IPS DF 4.7 (cell line): ENCODE measurements at regions not wholly inside any gene's neighbourhood (a gene's known extent, or its start where the extent isn't known, plus 50 kb on each side); places are given as distances from the start of the nearest gene placed in this dataset.
"Not testable (repeated sequence)": the region's sequence is repeated elsewhere in the genome, so short reads cannot be mapped to it uniquely, and the experiment has no call there.

Source experiments
- DNase-seq: peaks from one replicate; pipeline ENCODE4 v3.0.0-alpha.2; 2013; ENCODE audit warnings: low spot score; ENCODE audit errors: extremely low read depth

- not testable (repeated sequence) for DNase-seq
Measured at GRCh38 chr2:37722971-37723370, 51.5 kb upstream of the CDC42EP3 start.

DNA sequence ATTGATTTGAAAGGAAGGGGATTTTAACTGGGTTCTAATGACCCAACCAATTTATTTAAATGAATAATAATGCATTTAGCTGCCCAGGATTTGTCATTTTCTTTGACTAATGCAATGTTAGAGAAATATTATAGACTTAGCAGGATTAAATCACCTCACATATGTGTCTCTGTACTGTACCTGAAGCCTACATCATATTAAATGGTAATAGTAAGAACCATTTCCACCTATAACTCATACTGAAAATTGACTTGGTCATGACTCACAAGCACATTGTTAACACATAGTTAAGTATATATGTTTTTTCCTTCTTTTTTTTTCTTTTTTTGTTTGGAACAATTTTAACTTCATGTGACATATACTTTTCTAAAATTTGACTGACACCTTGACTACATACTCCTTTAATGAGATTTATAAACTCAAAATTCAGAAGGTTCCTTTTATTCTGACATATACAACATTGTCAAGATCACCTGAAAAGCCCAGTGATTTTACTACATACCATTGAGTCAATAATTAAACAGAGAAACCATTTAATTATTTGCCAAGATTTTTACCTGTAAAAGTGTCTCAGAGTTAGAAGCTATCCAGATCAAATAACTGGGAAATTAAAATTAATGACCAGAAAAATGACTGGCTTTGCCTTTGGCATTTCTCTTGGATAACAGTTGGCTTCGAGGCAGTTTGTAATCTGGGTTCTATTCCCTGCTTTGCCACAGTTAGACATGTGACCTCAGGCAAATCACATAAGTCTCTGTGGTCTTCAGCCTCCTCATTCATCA lies 58.8 kb upstream of the CDC42EP3 start:
- no peak for DNase-seq

DNA sequence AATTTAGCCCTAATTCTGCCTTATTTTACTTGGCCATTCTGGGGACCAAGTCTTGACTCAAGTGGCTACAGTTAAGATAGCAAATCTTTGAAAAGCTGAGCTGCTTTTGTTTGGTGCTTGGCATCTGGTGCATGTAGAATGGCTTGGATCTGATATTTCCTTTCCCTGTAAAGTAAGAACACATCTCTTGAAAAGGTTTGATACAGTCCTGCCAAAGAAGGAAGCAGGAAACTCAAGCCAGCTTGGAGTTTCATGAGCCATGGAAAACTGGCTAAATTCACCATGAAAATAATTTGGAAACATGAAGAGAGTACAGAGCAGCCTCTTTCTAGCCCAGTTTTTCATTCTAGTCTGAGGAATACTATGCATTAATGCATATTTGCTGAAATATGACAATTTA lies 61.0 kb upstream of the CDC42EP3 start:
- DNase-seq: not testable (repeated sequence)

DNA sequence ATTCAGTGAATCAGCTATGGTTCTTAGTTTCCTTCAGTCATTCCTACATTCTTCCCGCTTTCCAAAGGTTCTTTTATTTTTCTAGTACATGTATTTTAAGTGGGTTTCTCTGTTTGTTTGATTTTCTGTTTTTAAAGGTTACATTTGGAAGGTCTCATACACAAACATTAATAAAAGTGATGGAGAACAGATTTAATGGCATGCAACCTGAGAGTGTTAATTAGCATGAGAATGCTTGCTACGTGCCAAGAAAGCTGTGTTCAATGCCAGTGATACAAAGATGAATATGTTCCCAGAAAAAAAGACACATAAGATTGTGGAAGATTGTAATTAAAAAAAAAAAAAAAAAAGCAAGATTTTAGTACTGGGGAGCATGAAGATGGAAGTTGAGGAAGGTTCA lies 61.8 kb upstream of the CDC42EP3 start:
- DNase-seq: no peak

GRCh38 chr2:37733955-37734354 lies 62.5 kb upstream of the CDC42EP3 start:
- DNase-seq: not testable (repeated sequence)

DNA sequence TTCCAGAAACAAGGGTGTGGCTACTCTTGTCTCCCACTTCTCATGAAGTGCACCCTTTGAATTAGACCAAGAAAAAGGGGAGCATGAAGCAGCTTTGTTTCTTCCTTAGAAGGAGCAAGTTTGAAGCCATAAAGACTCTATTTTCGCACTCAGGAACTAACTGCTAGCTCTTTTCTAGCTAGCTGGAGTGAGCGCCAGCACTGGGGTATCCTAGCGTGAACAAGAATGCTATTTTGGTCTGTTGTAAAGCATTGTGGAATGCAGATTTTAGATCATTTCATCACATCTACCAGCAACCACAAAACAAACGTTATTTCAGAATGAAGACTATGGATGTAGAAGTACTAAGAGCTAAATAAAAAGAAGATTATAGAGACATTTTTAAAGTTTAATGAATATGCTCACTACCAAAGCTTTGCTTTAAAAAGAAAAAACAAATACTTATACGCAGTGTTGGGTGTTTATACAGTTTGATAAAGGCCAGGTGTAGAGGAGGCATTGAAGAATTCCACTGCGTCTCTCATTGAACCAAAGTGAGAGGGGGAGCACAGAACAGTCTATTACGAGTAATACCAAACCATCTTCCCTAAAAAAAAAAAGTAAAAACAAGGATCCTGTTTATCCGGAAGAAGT lies 63.6 kb upstream of the CDC42EP3 start:
- not testable (repeated sequence) for DNase-seq

- not testable (repeated sequence) for DNase-seq
Measured at GRCh38 chr2:37735524-37735910, 64.1 kb upstream of the CDC42EP3 start.

GRCh38 chr2:37737507-37737906 lies 66.1 kb upstream of the CDC42EP3 start:
- no peak for DNase-seq

- no peak for DNase-seq
Measured at GRCh38 chr2:37738266-37738885, 66.9 kb upstream of the CDC42EP3 start.

DNA sequence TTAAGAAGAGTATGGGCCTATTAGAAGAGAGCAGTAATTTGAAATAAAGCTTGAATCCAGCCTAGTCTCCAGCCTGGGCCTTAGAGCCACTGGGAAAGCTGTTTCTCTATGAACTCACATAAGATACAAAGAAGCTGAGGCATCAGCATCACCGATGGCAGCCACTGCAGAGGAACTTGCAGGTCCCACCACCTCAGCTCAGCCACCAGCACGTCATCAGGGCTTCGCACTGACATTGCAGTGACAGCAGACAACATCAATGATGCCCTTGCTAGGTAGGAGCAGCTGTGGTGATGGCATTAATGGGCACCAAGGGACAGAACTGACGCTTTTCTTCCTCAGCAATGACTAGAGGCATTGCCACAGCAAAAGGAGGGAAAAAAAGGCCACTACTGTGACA lies 67.7 kb upstream of the CDC42EP3 start:
- DNase-seq: no peak

DNA sequence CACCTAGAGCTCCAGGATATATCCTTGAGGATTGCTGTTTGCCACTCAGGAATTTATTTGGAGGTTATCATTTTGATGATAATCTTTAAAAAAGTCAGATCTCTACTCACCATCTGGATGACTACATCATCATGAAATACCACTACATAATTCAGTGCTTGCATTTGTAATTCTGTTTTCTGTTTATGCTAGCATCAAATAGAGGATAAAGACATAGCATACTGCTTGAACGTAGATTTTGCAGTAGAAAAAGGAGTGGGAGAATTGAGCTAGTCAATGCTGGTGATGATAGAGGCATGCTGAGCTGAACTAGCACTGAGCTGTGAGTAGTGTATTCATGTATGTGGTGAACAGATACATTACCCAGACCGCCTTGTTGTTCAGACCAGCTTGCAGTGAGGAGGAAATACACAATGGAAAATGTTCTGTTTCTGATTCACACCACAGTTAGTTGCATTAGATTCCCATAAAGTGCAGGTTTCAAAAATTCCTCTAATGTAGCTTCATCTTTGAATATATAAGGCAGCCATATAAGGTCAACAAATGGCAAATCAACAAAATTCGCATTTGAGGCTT lies 68.8 kb upstream of the CDC42EP3 start:
- DNase-seq: no peak

GRCh38 chr2:37742286-37742685 lies 70.8 kb upstream of the CDC42EP3 start:
- DNase-seq: no peak

DNA sequence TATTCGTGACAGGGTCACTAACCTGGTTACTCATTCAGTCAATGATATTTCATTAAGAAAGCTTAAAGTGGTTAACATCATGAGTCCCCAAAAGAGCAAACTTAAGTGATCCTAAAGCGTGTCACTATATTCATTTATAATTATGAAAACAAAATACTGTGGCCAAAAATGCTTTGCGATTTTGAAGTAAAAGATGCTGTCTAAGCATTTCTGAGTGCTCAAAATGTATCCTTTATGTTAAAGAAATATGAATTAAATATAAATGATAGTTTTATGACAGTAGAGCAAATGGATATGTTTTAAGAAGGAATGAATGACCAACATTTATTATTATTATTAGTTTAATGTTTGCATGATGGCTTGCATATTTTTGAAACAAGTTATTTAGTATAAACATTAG lies 72.6 kb upstream of the CDC42EP3 start:
- no peak for DNase-seq

- not testable (repeated sequence) for DNase-seq
Measured at GRCh38 chr2:37744961-37745360, 73.5 kb upstream of the CDC42EP3 start.

DNA sequence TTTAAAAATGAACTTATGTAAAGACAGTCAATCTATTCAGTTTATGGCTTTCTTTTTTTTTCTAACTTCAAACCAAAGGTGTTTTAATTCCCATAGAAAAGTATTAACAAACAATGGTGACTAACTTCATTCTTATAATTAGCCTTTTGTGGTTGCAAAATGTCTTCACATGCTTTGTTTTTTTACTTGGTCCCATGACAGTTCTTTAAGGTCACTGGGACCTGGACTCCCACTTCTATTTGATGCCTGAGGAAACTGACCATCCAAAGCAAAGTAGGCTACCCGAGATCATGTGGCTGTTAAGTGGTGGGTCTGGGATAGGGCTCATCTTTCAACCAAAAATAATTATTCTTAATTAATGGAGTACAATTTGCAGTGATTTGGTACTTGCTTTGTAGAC lies 74.6 kb upstream of the CDC42EP3 start:
- not testable (repeated sequence) for DNase-seq

- DNase-seq: no peak
Measured at GRCh38 chr2:37746883-37747282, 75.4 kb upstream of the CDC42EP3 start.

DNA sequence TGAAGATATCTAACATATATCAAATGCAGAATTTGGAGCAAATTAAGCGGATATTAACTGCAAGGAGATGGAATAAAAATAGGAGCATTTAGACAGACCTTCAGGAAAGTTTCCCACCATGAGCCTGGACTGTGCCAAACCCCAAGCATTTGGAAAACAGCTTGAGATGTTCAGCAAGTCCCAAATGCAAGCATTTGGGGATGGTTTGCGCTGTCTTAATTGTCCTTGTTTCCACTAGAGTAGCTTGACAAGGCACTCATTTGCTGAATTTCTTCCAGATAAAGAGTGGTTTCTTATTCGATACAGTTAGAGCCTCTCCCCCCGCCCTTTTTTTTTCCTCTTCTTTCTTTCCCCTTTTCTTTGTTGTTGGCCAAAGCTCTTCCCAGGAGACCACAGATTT lies 77.1 kb upstream of the CDC42EP3 start:
- no peak for DNase-seq

DNA sequence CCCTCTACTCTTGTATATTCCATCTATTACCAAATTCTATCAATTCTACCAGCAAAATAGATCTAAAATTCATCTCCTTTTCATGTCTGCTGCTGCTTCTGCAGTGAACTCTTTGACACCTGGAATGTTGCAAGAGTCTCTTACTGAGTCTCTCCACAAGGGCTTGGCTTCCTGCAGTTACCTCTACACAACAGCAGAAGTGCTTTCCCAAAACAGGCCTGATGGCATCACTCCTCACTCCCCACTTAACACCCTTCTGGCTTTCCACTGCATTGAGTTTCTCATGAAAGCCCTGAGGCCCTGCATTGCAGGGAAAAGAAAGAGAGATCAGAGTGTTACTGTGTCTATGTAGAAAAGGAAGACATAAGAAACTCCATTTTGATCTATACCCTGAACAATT lies 78.8 kb upstream of the CDC42EP3 start:
- not testable (repeated sequence) for DNase-seq

DNA sequence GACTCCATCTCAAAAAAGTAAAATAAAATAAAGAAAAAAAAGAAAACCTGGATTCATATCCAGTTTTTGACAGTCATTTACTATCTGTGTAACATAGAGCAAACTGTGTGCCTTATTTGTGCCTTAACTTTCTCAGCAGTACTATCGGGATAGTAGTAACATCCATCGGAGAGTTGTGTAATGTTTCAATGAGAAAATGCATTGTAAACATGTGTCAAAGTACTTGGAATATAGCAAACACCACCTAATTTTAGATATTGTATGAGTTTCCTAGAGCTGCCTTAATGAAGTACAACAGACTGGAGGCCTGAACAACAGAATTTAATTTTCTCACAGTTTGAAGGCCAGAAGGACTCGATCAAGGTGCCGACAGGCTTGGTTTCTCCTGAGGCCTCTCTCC lies 81.3 kb upstream of the CDC42EP3 start:
- DNase-seq: no peak

DNA sequence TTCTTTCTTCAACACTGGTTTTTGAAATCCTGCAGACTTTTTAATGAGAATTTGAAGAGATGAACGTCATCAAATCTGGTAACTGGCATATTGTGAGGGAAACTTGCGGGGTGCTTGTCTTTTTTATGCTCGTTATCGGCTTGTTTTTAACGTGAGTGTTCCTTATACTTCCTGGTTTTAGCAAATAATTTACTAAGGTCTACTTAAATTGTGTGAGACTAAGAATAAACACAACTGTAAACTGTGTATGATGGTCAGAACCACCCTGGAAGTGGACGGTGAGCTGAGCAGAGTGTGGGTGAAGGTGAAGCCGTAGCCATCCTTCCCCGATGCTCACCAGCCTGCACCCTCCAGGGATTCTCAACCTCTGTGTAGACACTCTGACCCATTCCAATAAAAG lies 82.3 kb upstream of the CDC42EP3 start:
- DNase-seq: no peak

DNA sequence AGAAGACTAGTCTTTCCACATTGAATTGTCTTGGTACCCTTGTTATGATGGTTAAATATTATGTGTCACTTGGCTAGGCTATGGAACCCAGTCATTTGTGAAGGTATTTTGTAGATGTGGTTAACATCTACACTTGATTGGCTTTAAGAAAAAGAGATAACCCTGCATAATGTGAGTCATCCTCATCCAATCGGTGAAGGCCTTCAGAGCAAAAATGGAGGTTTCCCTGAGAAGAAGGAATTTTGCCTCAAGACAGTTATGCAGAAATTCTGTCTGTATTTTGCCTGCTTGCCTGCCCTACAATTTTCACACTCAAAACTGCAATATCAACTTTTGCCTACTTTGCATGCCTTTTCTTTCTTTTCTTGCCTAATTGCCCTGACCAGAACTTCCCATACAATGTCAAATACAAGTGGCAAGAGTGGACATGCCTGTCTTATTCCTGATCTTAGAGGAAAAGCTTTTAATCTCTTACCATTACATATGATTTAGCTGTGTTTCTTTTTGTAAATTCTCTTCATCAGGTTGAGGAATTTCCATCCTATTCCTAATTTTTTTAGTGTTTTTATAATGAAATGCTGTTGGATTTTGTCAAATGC lies 84.6 kb upstream of the CDC42EP3 start:
- DNase-seq: not testable (repeated sequence)

GRCh38 chr2:37757456-37757855 lies 86.0 kb upstream of the CDC42EP3 start:
- not testable (repeated sequence) for DNase-seq
